ENCODE measurements at regions not wholly inside any gene's neighbourhood (a gene's known extent, or its start where the extent isn't known, plus 50 kb on each side); places are given as distances from the start of the nearest gene placed in this dataset.

DNA sequence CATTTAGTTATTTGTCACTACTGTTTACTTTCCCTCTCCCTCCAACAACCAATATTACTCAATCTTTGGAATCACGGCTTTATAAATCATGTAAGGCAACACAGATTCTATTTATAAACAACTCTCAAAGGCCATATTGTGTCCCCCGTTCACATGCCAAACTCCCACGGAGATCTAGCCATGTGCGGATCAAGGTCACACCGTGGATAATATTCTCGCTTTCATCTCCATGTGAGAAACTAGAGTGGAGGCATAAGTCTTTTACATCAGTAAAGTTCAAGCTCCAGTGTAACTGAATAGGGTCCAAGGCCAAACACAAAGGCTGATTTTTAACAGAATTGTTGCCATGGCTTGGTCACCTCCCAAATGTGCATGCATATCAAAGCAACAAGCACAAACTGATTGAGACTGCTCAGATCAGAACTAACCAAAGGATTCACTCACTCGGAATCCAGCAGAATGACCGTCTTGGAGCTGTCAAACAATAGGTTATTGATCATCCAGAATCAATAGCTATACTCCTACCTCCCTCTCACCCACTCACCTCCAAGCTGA, 569.5 kb upstream of the LRRN3 start (continued):
- TF ChIP-seq BCLAF1 (IDR thresholded peaks at IDR 0.05) (no peak), RB1 (IDR thresholded peaks at IDR 0.05; ENCODE audit: borderline replicate concordance) (no peak), NRF1 (conservative IDR thresholded peaks at IDR 0.05; ENCODE audit: low read depth, low read length) (no peak), CHD1 (IDR thresholded peaks at IDR 0.05; ENCODE audit: low read depth, low read length) (no peak), MTA2 (IDR thresholded peaks at IDR 0.05; ENCODE audit: low read depth) (no peak)

- ChIA-PET RAD21 (ENCODE audit: unreplicated experiment) (no interaction called here), CTCF (interaction anchor here (1.4 kb wide), 1 partner anchor 15 kb away, joined by 5 read pairs; no protein-coding TSS in a partner anchor), POLR2A (no interaction called here), SMC1A (ENCODE audit: uncharacterized antibody, unreplicated experiment) (no interaction called here)
- Histone ChIP-seq H3K36me3 (ENCODE audit: control insufficient read depth in 2 of 2, insufficient read depth in 2 of 2, low read length in 1 of 2) (no peaks in the 10 kb centered on the region), H4K20me1 (ENCODE audit: control insufficient read depth, insufficient read depth) (no peaks in the 10 kb centered on the region), H3K79me2 (ENCODE audit: control insufficient read depth, insufficient read depth, low read length) (no peaks in the 10 kb centered on the region), H3K4me3 (no peak overlapping the region), H3K27me3 (replicated peaks in 1 of 2; ENCODE audit: control insufficient read depth in 2 of 2, insufficient read depth in 2 of 2, low read length in 1 of 2) (no peaks in the 10 kb centered on the region; a peak in 1 of 4 replicates), H3K27ac (ENCODE audit: control insufficient read depth, insufficient read depth) (no peak overlapping the region), H3K9me3 (replicated peaks; ENCODE audit: control insufficient read depth, insufficient read depth, low read length) (no peaks in the 10 kb centered on the region; the same call in 2 of the 3 replicates), H3K4me2 (ENCODE audit: control insufficient read depth, insufficient read depth) (no peak overlapping the region), H2AFZ (ENCODE audit: control insufficient read depth, low read depth, low read length) (no peak overlapping the region), H3K4me1 (ENCODE audit: control insufficient read depth, insufficient read depth, low read length) (no peaks in the 10 kb centered on the region), H3K9ac (ENCODE audit: control insufficient read depth, insufficient read depth, low read length) (no peak overlapping the region)
- ATAC-seq (no peak), DNase-seq (ENCODE audit: low read depth, low spot score) (no peak), FAIRE-seq (no peak)
- intact Hi-C loops (cut with micrococcal nuclease; ENCODE audit: unreplicated experiment) (no loop called here), in situ Hi-C loops (cut with MboI) (no loop called here)
- 41% methylated on average over 5 of the region's 5 CpGs for WGBS (ENCODE audit: insufficient coverage, insufficient replicate concordance, low lambda C conversion rate, missing lambda C conversion rate)
- no TSS peak for BruUV-seq (replicated peaks)
- TF ChIP-seq TCF12 (IDR thresholded peaks at IDR 0.05; ENCODE audit: low read depth, low read length): no peak
- 0 out of 2 replicates have a peak, but pooled peaks have one; percentile 18 for TF ChIP-seq ATF7 (IDR thresholded peaks at IDR 0.05; ENCODE audit: low read depth)
- peak; percentile 33; the same call in 1 of the 2 replicates for TF ChIP-seq ZNF384 (IDR thresholded peaks at IDR 0.05; ENCODE audit: borderline replicate concordance, low read depth, low read length)
These were observed 568.7 kb upstream of the LRRN3 start for GRCh38 chr7:110522061-110522760.
